ENCODE measurements at regions not wholly inside any gene's neighbourhood (a gene's known extent, or its start where the extent isn't known, plus 50 kb on each side); places are given as distances from the start of the nearest gene placed in this dataset.

- no peak for DNase-seq (ENCODE audit: low spot score)
Observed at GRCh38 chr4:13181681-13182080, 302.5 kb downstream of the RAB28 start.

GRCh38 chr4:13180701-13181100, 303.4 kb downstream of the RAB28 start:
- no peak for DNase-seq (ENCODE audit: low spot score)

- no peak for DNase-seq (ENCODE audit: low spot score)
Observed at GRCh38 chr4:13178621-13179020, 305.5 kb downstream of the RAB28 start.

- DNase-seq (ENCODE audit: low spot score): no peak
Observed at GRCh38 chr4:13176741-13177142, 307.4 kb downstream of the RAB28 start.

- no peak for DNase-seq (ENCODE audit: low spot score)
Observed at GRCh38 chr4:13174926-13175325, 309.2 kb downstream of the RAB28 start.

- DNase-seq (ENCODE audit: low spot score): peak; percentile 50
Observed at GRCh38 chr4:13174001-13174400, 310.1 kb downstream of the RAB28 start.

GRCh38 chr4:13171292-13172057, 312.7 kb downstream of the RAB28 start:
- no peak for DNase-seq (ENCODE audit: low spot score)

GRCh38 chr4:13169731-13170525, 314.2 kb downstream of the RAB28 start:
- DNase-seq (ENCODE audit: low spot score): no peak

GRCh38 chr4:13168326-13168725, 315.8 kb downstream of the RAB28 start:
- DNase-seq (ENCODE audit: low spot score): no peak

- DNase-seq (ENCODE audit: low spot score): no peak
Observed at GRCh38 chr4:13166214-13166613, 317.9 kb downstream of the RAB28 start.

GRCh38 chr4:13164783-13165331, 319.3 kb downstream of the RAB28 start:
- no peak for DNase-seq (ENCODE audit: low spot score)

- no peak for DNase-seq (ENCODE audit: low spot score)
Observed at GRCh38 chr4:13162886-13163285, 321.3 kb downstream of the RAB28 start.

- DNase-seq (ENCODE audit: low spot score): no peak
Observed at GRCh38 chr4:13160920-13161319, 323.2 kb downstream of the RAB28 start.

GRCh38 chr4:13159041-13159620, 325.0 kb downstream of the RAB28 start:
- DNase-seq (ENCODE audit: low spot score): no peak

GRCh38 chr4:13151194-13151593, 332.9 kb downstream of the RAB28 start:
- DNase-seq (ENCODE audit: low spot score): no peak

GRCh38 chr4:13143222-13144070, 340.7 kb downstream of the RAB28 start:
- DNase-seq (ENCODE audit: low spot score): no peak

GRCh38 chr4:13142726-13143125, 341.4 kb downstream of the RAB28 start:
- no peak for DNase-seq (ENCODE audit: low spot score)

- DNase-seq (ENCODE audit: low spot score): no peak
Observed at GRCh38 chr4:13142191-13142590, 341.9 kb downstream of the RAB28 start.

GRCh38 chr4:13137390-13137789, 346.8 kb downstream of the RAB28 start:
- no peak for DNase-seq (ENCODE audit: low spot score)

GRCh38 chr4:13133700-13134099, 350.4 kb downstream of the RAB28 start:
- no peak for DNase-seq (ENCODE audit: low spot score)

GRCh38 chr4:13130848-13131247, 353.3 kb downstream of the RAB28 start:
- no peak for DNase-seq (ENCODE audit: low spot score)

- no peak for DNase-seq (ENCODE audit: low spot score)
Observed at GRCh38 chr4:13129095-13129494, 355.0 kb downstream of the RAB28 start.
